ENCODE measurements at regions not wholly inside any gene's neighbourhood (a gene's known extent, or its start where the extent isn't known, plus 50 kb on each side); places are given as distances from the start of the nearest gene placed in this dataset.
"Not testable (repeated sequence)": the region's sequence is repeated elsewhere in the genome, so short reads cannot be mapped to it uniquely, and the experiment has no call there.

GRCh38 chr1:233435622-233436021, 108.1 kb downstream of the MAP3K21 start:
- DNase-seq (ENCODE audit: low read depth in 2 of 2), result no peak

- no peak for DNase-seq (ENCODE audit: low read depth in 2 of 2)
These were observed 112.2 kb downstream of the MAP3K21 start for GRCh38 chr1:233439721-233440120.

- DNase-seq (ENCODE audit: low read depth in 2 of 2), result peak; percentile 9 to 51
These were observed 113.5 kb downstream of the MAP3K21 start for GRCh38 chr1:233440951-233441401.

GRCh38 chr1:233442026-233442780, 114.7 kb downstream of the MAP3K21 start:
- no peak for DNase-seq (ENCODE audit: low read depth in 2 of 2)

GRCh38 chr1:233443040-233443760, 115.7 kb downstream of the MAP3K21 start:
- no peak for DNase-seq (ENCODE audit: low read depth in 2 of 2)

- DNase-seq (ENCODE audit: low read depth in 2 of 2), result no peak
These were observed 117.0 kb downstream of the MAP3K21 start for GRCh38 chr1:233444484-233444883.

GRCh38 chr1:233445737-233446136, 118.2 kb downstream of the MAP3K21 start:
- DNase-seq (ENCODE audit: low read depth in 2 of 2), result no peak

DNA sequence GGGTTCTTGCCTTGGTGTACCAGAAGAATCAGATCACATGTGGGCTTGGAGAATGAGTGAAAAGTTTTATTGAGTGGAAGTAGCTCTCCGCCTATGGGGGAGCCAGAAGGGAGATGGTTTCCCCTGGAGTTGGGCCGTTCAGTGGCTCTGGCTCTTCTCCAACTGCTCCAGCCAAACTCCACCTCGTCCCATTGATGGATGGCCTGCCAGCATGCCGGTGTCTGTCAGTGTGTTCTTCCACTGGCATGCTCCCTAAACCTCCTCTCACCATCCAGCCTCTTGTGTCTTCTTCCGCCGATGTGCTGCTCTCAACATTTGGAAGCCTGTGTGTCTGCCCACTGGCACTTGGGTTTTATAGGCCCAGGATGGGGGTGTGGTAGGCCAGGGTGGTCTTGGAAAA, 119.4 kb downstream of the MAP3K21 start:
- no peak for DNase-seq (ENCODE audit: low read depth in 2 of 2)

GRCh38 chr1:233448109-233448689, 120.7 kb downstream of the MAP3K21 start:
- DNase-seq (ENCODE audit: low read depth in 2 of 2), result no peak

DNA sequence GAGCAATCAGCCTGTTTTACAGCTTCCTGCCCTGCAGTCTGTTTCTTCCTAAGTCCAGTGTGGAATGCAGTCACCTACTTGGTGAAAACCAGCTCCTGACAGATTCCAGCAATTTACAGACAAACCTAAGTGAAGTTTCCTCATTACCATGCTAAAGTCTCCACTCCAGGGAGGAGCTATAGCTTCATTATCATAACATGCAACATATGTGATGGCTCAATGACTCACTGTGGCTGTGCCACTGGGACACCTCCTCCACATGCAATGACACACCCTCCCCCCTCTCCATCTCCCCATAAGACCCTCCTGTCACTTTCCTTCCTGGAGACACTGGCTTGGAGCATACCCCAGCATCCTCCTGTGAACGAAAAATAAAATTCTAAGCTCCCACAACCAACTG, 125.2 kb downstream of the MAP3K21 start:
- DNase-seq (ENCODE audit: low read depth in 2 of 2), result no peak

DNA sequence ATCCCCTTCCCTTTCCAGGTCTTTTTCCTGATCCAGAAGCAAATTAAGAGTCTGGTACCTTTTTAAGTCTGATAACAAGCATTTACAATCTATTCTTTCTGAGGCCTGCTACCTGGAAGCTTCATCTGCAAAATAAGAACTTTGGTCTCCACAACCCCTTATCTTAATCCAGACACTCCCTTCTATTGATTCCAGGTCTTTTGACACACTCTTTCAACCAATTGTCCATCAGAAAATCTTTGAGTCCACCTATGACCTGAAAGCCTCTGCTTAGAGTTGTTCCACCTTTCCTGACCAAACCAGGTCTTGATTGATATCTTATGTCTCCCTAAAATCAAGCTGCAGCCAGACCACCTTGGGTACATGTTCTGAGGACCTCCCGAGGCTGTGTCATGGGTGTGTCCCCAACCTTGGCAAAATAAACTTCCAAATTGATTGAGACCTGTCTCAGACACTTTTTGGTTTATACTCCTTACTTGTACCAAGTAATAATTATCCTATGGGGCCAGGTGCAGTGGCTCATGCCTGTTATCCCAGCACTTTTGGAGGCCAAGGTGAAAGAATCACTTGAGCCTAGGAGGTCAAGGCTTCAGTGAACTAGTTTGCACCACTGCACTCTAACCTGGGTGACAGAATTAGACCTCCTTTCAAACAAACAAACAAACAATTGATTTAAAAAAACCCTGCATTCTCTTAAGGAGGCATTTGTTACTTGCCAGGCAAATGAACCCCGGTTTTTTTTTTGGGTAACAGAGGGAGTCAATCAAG, 126.1 kb downstream of the MAP3K21 start:
- DNase-seq (ENCODE audit: low read depth in 2 of 2), result no peak

GRCh38 chr1:233459470-233459945, 132.0 kb downstream of the MAP3K21 start:
- DNase-seq (ENCODE audit: low read depth in 2 of 2), result no peak

GRCh38 chr1:233459968-233460367, 132.4 kb downstream of the MAP3K21 start:
- DNase-seq (ENCODE audit: low read depth in 2 of 2), result no peak

DNA sequence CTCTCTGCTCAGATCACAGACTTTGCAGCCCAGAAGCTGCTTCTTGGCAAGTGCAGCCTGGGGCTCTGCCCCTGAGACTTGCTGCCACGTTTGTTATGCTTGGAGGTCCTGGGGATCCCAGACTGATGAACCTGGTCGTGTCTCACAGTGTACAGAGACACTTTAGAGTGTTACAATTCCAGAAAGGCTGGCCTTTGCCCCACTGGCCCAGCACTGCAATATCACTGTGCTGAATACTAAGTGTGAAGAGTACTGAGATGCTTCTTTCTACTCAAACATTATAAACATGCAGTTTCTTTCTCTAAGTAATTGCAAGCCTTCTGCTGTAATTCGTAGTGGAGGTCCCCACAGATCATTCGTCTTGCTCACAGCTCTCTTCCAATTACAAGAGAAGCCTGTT, 133.2 kb downstream of the MAP3K21 start:
- DNase-seq (ENCODE audit: low read depth in 2 of 2), result no peak

- DNase-seq (ENCODE audit: low read depth in 2 of 2), result no peak
These were observed 134.3 kb downstream of the MAP3K21 start for GRCh38 chr1:233461847-233462246.

DNA sequence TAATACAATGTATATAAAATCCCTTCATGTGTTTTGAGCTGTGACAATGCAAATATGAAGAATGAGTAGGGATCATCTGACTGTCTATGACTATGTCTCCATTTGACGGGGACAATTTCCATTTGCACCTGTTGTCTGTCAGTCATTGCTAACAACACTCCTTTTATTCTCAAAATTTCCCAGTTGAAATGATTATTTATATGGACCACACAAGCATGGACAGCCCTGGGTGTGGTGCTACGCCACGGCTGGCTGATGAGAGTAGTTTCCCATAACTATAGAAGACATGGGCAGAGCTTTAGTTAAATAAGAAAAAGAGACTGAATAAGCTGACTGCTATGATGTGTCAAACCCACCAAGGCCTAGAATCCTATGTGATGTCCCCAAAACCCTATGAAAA, 135.8 kb downstream of the MAP3K21 start:
- no peak for DNase-seq (ENCODE audit: low read depth in 2 of 2)

DNA sequence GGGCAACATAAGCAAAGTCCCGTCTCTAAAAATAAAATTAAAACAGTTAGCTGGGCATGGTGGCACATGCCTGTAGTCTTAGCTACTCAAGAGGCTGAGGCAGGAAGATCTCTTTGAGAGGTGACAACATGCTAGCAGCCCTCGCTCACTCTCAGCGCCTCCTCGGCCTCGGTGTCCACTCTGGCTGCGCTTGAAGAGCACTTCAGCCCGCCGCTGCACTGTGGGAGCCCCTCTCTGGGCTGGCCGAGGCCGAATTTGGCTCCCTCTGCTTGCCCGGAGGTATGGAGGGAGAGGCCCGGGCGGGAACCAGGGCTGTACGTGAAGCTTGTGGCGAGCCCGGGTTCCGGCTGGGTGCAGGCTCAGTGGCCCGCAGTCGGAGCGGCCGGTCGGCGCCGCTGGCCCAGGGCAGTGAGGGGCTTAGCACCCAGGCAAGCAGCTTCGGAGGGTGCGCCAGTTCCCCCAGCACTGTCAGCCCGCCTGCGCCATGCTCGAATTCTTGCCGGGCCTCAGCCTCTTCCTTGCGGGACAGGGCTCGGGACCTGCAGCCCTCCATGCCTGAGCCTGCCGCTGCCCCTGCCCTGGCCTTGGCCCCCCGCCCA, 138.3 kb downstream of the MAP3K21 start:
- no peak for DNase-seq (ENCODE audit: low read depth in 2 of 2)

- DNase-seq (ENCODE audit: low read depth in 2 of 2), result no peak
These were observed 143.0 kb upstream of the KCNK1 start for GRCh38 chr1:233470741-233471499.

DNA sequence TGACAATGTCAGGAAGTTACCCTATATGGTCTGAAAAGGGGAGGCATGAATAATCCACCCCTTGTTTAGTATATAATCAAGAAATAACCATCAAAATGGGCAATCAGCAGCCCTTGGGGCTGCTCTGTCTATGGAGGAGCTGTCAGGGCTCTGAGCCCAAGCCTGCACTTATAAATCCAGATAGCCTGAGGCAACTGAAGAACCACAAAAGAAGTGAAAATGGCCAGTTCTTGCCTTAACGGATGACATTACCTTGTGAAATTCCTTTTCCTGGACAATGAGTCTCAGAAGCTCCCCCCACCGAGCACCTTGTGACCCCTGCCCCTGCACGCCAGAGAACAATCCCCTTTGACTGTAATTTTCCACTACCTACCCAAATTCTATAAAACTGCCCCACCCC, 142.1 kb upstream of the KCNK1 start:
- not testable (repeated sequence) for DNase-seq (ENCODE audit: low read depth in 2 of 2)

DNA sequence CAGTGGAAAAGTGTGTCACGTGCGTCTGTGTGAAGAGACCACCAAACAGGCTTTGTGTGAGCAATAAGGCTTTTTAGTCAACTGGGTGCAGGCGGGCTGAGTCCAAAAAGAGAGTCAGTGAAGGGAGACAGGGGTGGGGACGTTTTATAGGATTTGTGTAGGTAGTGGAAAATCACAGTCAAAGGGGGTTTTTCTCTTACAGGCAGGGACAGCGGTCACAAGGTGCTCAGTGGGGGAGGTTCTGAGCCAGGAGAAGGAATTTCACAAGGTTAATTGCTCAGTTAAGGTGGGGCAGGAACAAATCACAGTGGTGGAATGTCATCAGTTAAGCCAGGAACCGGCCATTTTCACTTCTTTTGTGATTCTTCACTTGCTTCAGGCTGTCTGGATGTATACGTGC, 141.1 kb upstream of the KCNK1 start:
- DNase-seq (ENCODE audit: low read depth in 2 of 2), result not testable (repeated sequence)
